Esophagus squamous epithelium (tissue), 4 donors: ENCODE measurements at regions not wholly inside any gene's neighbourhood (a gene's known extent, or its start where the extent isn't known, plus 50 kb on each side); places are given as distances from the start of the nearest gene placed in this dataset.

Experiments
- POLR2A ChIP-seq, 4 donors: fragments of 450-650 bp; IDR thresholded peaks; one replicate each; pipeline ENCODE4 v1.6.1; 2017; ENCODE audit warnings: antibody characterized with exemption in 4 of 4, mild to moderate bottlenecking in 4 of 4, moderate library complexity in 3 of 4
- TF ChIP-seq, protein P1 (sequence below), 6 experiments: fragments of 450-650 bp in 4 of 6; fragments of 200-600 bp in 2 of 6; sonication (generic) in 2 of 6; IDR thresholded peaks; one replicate each; pipeline ENCODE4 v1.5.1; 2016 to 2019; ENCODE audit warnings: antibody characterized with exemption in 6 of 6, mild to moderate bottlenecking in 4 of 6, moderate library complexity in 4 of 6

DNA sequence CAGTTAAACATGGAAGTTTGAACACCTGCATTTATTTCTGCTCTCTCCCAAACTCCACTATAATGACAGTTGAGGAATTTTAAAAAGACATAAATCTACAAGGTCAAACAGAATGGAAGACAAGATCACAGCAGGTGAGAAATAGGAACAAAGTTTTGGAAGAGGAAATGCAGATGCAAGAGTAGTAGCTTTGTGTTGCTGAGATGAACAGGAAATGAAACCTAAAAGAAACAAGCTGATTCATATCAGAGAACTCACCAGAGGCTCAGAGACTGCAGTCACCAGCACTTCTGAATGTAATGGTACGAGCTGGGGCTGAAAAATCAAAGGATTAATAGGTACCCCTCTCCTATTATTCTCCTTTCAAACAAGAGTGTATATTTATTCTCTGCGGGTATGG lies 459.9 kb downstream of the RAP2B start:
- TF ChIP-seq, protein P1, sequence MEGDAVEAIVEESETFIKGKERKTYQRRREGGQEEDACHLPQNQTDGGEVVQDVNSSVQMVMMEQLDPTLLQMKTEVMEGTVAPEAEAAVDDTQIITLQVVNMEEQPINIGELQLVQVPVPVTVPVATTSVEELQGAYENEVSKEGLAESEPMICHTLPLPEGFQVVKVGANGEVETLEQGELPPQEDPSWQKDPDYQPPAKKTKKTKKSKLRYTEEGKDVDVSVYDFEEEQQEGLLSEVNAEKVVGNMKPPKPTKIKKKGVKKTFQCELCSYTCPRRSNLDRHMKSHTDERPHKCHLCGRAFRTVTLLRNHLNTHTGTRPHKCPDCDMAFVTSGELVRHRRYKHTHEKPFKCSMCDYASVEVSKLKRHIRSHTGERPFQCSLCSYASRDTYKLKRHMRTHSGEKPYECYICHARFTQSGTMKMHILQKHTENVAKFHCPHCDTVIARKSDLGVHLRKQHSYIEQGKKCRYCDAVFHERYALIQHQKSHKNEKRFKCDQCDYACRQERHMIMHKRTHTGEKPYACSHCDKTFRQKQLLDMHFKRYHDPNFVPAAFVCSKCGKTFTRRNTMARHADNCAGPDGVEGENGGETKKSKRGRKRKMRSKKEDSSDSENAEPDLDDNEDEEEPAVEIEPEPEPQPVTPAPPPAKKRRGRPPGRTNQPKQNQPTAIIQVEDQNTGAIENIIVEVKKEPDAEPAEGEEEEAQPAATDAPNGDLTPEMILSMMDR (IDR thresholded peaks at IDR 0.05) = no peak
- no peak for TF ChIP-seq POLR2A (IDR thresholded peaks at IDR 0.05)
